ENCODE measurements at regions not wholly inside any gene's neighbourhood (a gene's known extent, or its start where the extent isn't known, plus 50 kb on each side); places are given as distances from the start of the nearest gene placed in this dataset.

DNA sequence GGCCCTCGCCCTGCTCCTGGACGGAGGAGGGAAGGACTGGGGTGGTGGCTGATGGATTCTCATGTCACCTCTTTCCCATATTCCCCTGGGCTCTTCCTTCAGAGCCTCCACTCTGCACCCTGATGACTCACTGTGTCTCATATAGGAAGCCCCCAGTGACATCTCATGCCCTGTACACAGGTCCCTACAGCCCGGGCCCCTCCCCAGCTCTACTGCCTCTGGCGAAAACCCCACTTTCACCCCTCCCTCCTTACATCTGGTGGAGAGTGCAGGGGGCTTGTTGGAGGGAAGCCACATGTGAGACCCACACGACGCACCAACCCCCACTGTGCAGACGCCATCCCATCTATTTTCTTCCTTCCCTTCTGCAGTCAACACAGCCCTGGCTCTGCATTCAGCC is 72.8 kb upstream of the ZNF479 start:
- ChIA-PET POLR2A (no interaction called here), CTCF (no interaction called here)
- no peak for FAIRE-seq
- DNase-seq (ENCODE audit: low read depth, low spot score), result no peak
- Histone ChIP-seq H3K9me1 (replicated peaks; ENCODE audit: control insufficient read depth, extremely low read depth, insufficient read depth, low read length) (no peaks in the 10 kb centered on the region), H3K36me3 (ENCODE audit: control insufficient read depth in 2 of 2, extremely low read depth in 1 of 2, insufficient read depth in 2 of 2, low read length in 2 of 2) (no peaks in the 10 kb centered on the region), H3K4me3 (replicated peaks in 1 of 3; ENCODE audit: insufficient read depth in 1 of 3, low read depth in 1 of 3, low read length in 3 of 3) (no peak overlapping the region), H3K4me1 (ENCODE audit: control insufficient read depth, extremely low read depth, insufficient read depth, low read length) (no peaks in the 10 kb centered on the region), H3K79me2 (ENCODE audit: control insufficient read depth, insufficient read depth, low read length) (no peaks in the 10 kb centered on the region), H2AFZ (ENCODE audit: low read depth, low read length) (no peak overlapping the region), H3K27me3 (ENCODE audit: control insufficient read depth in 2 of 2, insufficient read depth in 2 of 2, low read length in 2 of 2) (no peaks in the 10 kb centered on the region), H3K9me3 (replicated peaks; ENCODE audit: control insufficient read depth, insufficient read depth, low read length) (peaks cover 2% of the 10 kb centered on the region), H3K27ac (ENCODE audit: insufficient read depth, low read depth, low read length) (no peak overlapping the region), H4K20me1 (replicated peaks; ENCODE audit: control insufficient read depth, extremely low read depth, insufficient read depth, low read length) (no peaks in the 10 kb centered on the region), H3K9ac (replicated peaks; ENCODE audit: extremely low read depth, insufficient read depth, low read length) (no peak overlapping the region), H3K4me2 (ENCODE audit: insufficient read depth, low read length) (no peak overlapping the region)
- TF ChIP-seq, protein P1, sequence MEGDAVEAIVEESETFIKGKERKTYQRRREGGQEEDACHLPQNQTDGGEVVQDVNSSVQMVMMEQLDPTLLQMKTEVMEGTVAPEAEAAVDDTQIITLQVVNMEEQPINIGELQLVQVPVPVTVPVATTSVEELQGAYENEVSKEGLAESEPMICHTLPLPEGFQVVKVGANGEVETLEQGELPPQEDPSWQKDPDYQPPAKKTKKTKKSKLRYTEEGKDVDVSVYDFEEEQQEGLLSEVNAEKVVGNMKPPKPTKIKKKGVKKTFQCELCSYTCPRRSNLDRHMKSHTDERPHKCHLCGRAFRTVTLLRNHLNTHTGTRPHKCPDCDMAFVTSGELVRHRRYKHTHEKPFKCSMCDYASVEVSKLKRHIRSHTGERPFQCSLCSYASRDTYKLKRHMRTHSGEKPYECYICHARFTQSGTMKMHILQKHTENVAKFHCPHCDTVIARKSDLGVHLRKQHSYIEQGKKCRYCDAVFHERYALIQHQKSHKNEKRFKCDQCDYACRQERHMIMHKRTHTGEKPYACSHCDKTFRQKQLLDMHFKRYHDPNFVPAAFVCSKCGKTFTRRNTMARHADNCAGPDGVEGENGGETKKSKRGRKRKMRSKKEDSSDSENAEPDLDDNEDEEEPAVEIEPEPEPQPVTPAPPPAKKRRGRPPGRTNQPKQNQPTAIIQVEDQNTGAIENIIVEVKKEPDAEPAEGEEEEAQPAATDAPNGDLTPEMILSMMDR (IDR thresholded peaks at IDR 0.05; ENCODE audit: extremely low read depth in 1 of 2, insufficient read depth in 1 of 2, low read depth in 1 of 2, low read length in 2 of 2), result no peak
- no peak for TF ChIP-seq FOS (IDR thresholded peaks at IDR 0.05; ENCODE audit: borderline replicate concordance, insufficient read depth, low read length)
- TF ChIP-seq JUN (IDR thresholded peaks at IDR 0.05; ENCODE audit: borderline replicate concordance, insufficient read depth, insufficient read length, low read depth), result no peak
- TF ChIP-seq GATA2 (IDR thresholded peaks at IDR 0.05; ENCODE audit: insufficient read depth, insufficient read length, low read depth, low read length), result no peak
- TF ChIP-seq, protein P2, sequence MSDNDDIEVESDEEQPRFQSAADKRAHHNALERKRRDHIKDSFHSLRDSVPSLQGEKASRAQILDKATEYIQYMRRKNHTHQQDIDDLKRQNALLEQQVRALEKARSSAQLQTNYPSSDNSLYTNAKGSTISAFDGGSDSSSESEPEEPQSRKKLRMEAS (IDR thresholded peaks at IDR 0.05; ENCODE audit: insufficient read depth, insufficient read length), result no peak
- no peak for TF ChIP-seq MYC (IDR thresholded peaks at IDR 0.05; ENCODE audit: low read depth, low read length)
- no peak for TF ChIP-seq POLR2AphosphoS5 (IDR thresholded peaks at IDR 0.05; ENCODE audit: insufficient read depth, low read depth, low read length)
- TF ChIP-seq POLR2A (IDR thresholded peaks at IDR 0.05; ENCODE audit: low read depth, low read length), result no peak
- BruUV-seq (replicated peaks), result no TSS peak
- dilution Hi-C loops (cut with MboI; ENCODE audit: extremely low pct_ligation_motif_present, low sequenced_read_pairs) (no loop called here), intact Hi-C loops (cut with micrococcal nuclease) (no loop called here)

All from endothelial cell of umbilical vein (primary cell).